Nephron progenitor cell (in vitro differentiated cells): ENCODE measurements at regions not wholly inside any gene's neighbourhood (a gene's known extent, or its start where the extent isn't known, plus 50 kb on each side); places are given as distances from the start of the nearest gene placed in this dataset.
"Not testable (repeated sequence)": the region's sequence is repeated elsewhere in the genome, so short reads cannot be mapped to it uniquely, and the experiment has no call there.

ENCODE experiments used
- DNase-seq: peaks from one replicate; pipeline ENCODE4 v3.0.0; 2021
- H3K27ac Mint-ChIP-seq: 2 replicates; pipeline ENCODE4 v1.8.0; 2021; ENCODE audit warnings: mild to moderate bottlenecking, moderate library complexity, mixed read lengths
- H3K27me3 Mint-ChIP-seq: 2 replicates; pipeline ENCODE4 v1.8.0; 2021; ENCODE audit warnings: mild to moderate bottlenecking, low read depth, mixed read lengths; ENCODE audit not compliant: poor library complexity
- H3K36me3 Mint-ChIP-seq: 2 replicates; pipeline ENCODE4 v1.8.0; 2021; ENCODE audit warnings: low read depth, mixed read lengths
- H3K4me1 Mint-ChIP-seq: 2 replicates; pipeline ENCODE4 v1.8.0; 2021; ENCODE audit warnings: mixed read lengths
- H3K4me3 Mint-ChIP-seq: 2 replicates; pipeline ENCODE4 v1.8.0; 2021; ENCODE audit warnings: mild to moderate bottlenecking, moderate library complexity, mixed read lengths
- H3K9me3 Mint-ChIP-seq: 2 replicates; pipeline ENCODE4 v1.8.0; 2021; ENCODE audit warnings: mild to moderate bottlenecking, moderate library complexity, mixed read lengths
- CTCF ChIP-seq: fragments of 200-600 bp; sonication (generic); IDR thresholded peaks from 2 replicates; pipeline ENCODE4 v1.5.0; 2021; ENCODE audit warnings: antibody characterized with exemption

- no peak for TF ChIP-seq CTCF
- no peak for DNase-seq
- Mint-ChIP-seq H3K36me3 (no peaks in the 10 kb centered on the region), H3K4me1 (no peaks in the 10 kb centered on the region), H3K4me3 (no peak overlapping the region), H3K27ac (no peak overlapping the region), H3K9me3 (no peaks in the 10 kb centered on the region), H3K27me3 (no peaks in the 10 kb centered on the region)
These were observed 289.6 kb upstream of the ZNF804A start for GRCh38 chr2:184308706-184309105.

GRCh38 chr2:184312970-184313369, 285.4 kb upstream of the ZNF804A start:
- Mint-ChIP-seq H3K27me3 (no peaks in the 10 kb centered on the region), H3K4me3 (no peak overlapping the region), H3K36me3 (no peaks in the 10 kb centered on the region), H3K9me3 (no peaks in the 10 kb centered on the region), H3K4me1 (no peaks in the 10 kb centered on the region), H3K27ac (peak overlapping the region; percentile 16)
- no peak for DNase-seq
- TF ChIP-seq CTCF: no peak

GRCh38 chr2:184314829-184315228, 283.5 kb upstream of the ZNF804A start:
- H3K9me3 Mint-ChIP-seq: no peaks in the 10 kb centered on the region
- DNase-seq: no peak
- no peaks in the 10 kb centered on the region for H3K36me3 Mint-ChIP-seq
- H3K27me3 Mint-ChIP-seq: no peaks in the 10 kb centered on the region
- no peaks in the 10 kb centered on the region for H3K4me1 Mint-ChIP-seq
- no peak overlapping the region for H3K4me3 Mint-ChIP-seq
- no peak for TF ChIP-seq CTCF
- H3K27ac Mint-ChIP-seq: no peak overlapping the region

- TF ChIP-seq CTCF: no peak
- no peak overlapping the region for H3K4me3 Mint-ChIP-seq
- H3K4me1 Mint-ChIP-seq: no peaks in the 10 kb centered on the region
- H3K27ac Mint-ChIP-seq: no peak overlapping the region
- DNase-seq: no peak
- H3K9me3 Mint-ChIP-seq: no peaks in the 10 kb centered on the region
- H3K36me3 Mint-ChIP-seq: no peaks in the 10 kb centered on the region
- H3K27me3 Mint-ChIP-seq: no peaks in the 10 kb centered on the region
These were observed 281.4 kb upstream of the ZNF804A start for GRCh38 chr2:184316921-184317320.

- Mint-ChIP-seq H3K9me3 (no peaks in the 10 kb centered on the region), H3K4me1 (no peaks in the 10 kb centered on the region), H3K4me3 (no peak overlapping the region), H3K27me3 (no peaks in the 10 kb centered on the region), H3K36me3 (no peaks in the 10 kb centered on the region), H3K27ac (no peak overlapping the region)
- DNase-seq: no peak
- no peak for TF ChIP-seq CTCF
These were observed 275.7 kb upstream of the ZNF804A start for GRCh38 chr2:184322615-184323014.

GRCh38 chr2:184326066-184326465, 272.3 kb upstream of the ZNF804A start:
- no peak overlapping the region for H3K4me3 Mint-ChIP-seq
- H3K27me3 Mint-ChIP-seq: no peaks in the 10 kb centered on the region
- H3K27ac Mint-ChIP-seq: no peak overlapping the region
- DNase-seq: no peak
- no peaks in the 10 kb centered on the region for H3K36me3 Mint-ChIP-seq
- H3K4me1 Mint-ChIP-seq: no peaks in the 10 kb centered on the region
- peaks cover 3% of the 10 kb centered on the region for H3K9me3 Mint-ChIP-seq
- no peak for TF ChIP-seq CTCF

- not testable (repeated sequence) for H3K4me1 Mint-ChIP-seq, H3K9me3 Mint-ChIP-seq, H3K27me3 Mint-ChIP-seq, H3K36me3 Mint-ChIP-seq, H3K27ac Mint-ChIP-seq, DNase-seq, H3K4me3 Mint-ChIP-seq
These were observed 270.5 kb upstream of the ZNF804A start for GRCh38 chr2:184327805-184328204.

- H3K36me3 Mint-ChIP-seq, H3K27ac Mint-ChIP-seq, H3K9me3 Mint-ChIP-seq, DNase-seq, H3K27me3 Mint-ChIP-seq, H3K4me1 Mint-ChIP-seq, H3K4me3 Mint-ChIP-seq: not testable (repeated sequence)
These were observed 267.8 kb upstream of the ZNF804A start for GRCh38 chr2:184330561-184330960.
